Esophagus squamous epithelium (tissue), 4 donors: ENCODE measurements at regions not wholly inside any gene's neighbourhood (a gene's known extent, or its start where the extent isn't known, plus 50 kb on each side); places are given as distances from the start of the nearest gene placed in this dataset.

Source experiments
- CTCF ChIP-seq, 6 experiments: fragments of 450-650 bp in 4 of 6; fragments of 200-600 bp in 2 of 6; sonication (generic) in 2 of 6; IDR thresholded peaks; one replicate each; pipeline ENCODE4 v1.5.1; 2016 to 2019; ENCODE audit warnings: antibody characterized with exemption in 6 of 6, mild to moderate bottlenecking in 4 of 6, moderate library complexity in 4 of 6
- POLR2A ChIP-seq, 4 donors: fragments of 450-650 bp; IDR thresholded peaks; one replicate each; pipeline ENCODE4 v1.6.1; 2017; ENCODE audit warnings: antibody characterized with exemption in 4 of 4, mild to moderate bottlenecking in 4 of 4, moderate library complexity in 3 of 4

GRCh38 chr4:120454788-120455187 lies 388.1 kb upstream of the MAD2L1 start:
- no peak for TF ChIP-seq CTCF (IDR thresholded peaks at IDR 0.05)
- no peak for TF ChIP-seq POLR2A (IDR thresholded peaks at IDR 0.05)
